ENCODE measurements at regions not wholly inside any gene's neighbourhood (a gene's known extent, or its start where the extent isn't known, plus 50 kb on each side); places are given as distances from the start of the nearest gene placed in this dataset.

GRCh38 chr7:67940400-67940799, 943.8 kb downstream of the TYW1 start:
- H3K4me2 ChIP-seq (ENCODE audit: low read length), result no peak overlapping the region
- no peaks in the 10 kb centered on the region for H3K9me3 ChIP-seq (replicated peaks; ENCODE audit: low read length)
- H3K4me3 ChIP-seq (ENCODE audit: low read length), result no peak overlapping the region
- H3K36me3 ChIP-seq (ENCODE audit: insufficient read depth, low read length), result no peaks in the 10 kb centered on the region
- H3K4me1 ChIP-seq (ENCODE audit: control insufficient read depth, insufficient read depth, low read length), result peaks cover 6% of the 10 kb centered on the region
- H3K27me3 ChIP-seq (ENCODE audit: control insufficient read depth, insufficient read depth, low read length), result no peaks in the 10 kb centered on the region
- H3K9ac ChIP-seq (ENCODE audit: low read depth, low read length), result no peak overlapping the region

DNA sequence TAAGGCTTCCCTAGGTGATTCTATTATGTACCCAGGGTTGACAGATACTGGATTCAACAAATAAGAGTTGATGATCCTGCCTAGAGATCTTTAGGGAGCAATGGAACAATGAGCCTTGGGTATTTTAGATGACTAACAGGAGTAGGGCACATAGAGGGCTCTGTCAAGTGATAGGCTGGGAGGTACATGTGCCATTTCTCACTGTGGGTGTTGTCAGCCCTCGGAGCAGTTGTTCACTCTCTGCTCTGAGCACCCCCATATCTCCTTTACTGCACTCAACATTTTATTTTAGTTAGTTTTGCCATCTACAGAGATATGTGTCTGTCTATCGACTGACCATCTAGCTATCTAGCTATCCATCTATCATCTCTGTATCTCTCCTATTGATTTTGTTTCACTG, 950.6 kb downstream of the TYW1 start:
- Histone ChIP-seq H3K4me3 (ENCODE audit: low read length) (no peak overlapping the region), H3K36me3 (ENCODE audit: insufficient read depth, low read length) (no peaks in the 10 kb centered on the region), H3K4me2 (ENCODE audit: low read length) (no peak overlapping the region), H3K4me1 (ENCODE audit: control insufficient read depth, insufficient read depth, low read length) (no peaks in the 10 kb centered on the region), H3K9ac (ENCODE audit: low read depth, low read length) (no peak overlapping the region), H3K27me3 (ENCODE audit: control insufficient read depth, insufficient read depth, low read length) (no peaks in the 10 kb centered on the region), H3K9me3 (replicated peaks; ENCODE audit: low read length) (no peaks in the 10 kb centered on the region)

GRCh38 chr7:67947646-67948045, 951.0 kb downstream of the TYW1 start:
- Histone ChIP-seq H3K4me3 (ENCODE audit: low read length) (no peak overlapping the region), H3K4me1 (ENCODE audit: control insufficient read depth, insufficient read depth, low read length) (no peaks in the 10 kb centered on the region), H3K9ac (ENCODE audit: low read depth, low read length) (no peak overlapping the region), H3K27me3 (ENCODE audit: control insufficient read depth, insufficient read depth, low read length) (no peaks in the 10 kb centered on the region), H3K36me3 (ENCODE audit: insufficient read depth, low read length) (no peaks in the 10 kb centered on the region), H3K4me2 (ENCODE audit: low read length) (no peak overlapping the region), H3K9me3 (replicated peaks; ENCODE audit: low read length) (no peaks in the 10 kb centered on the region)

DNA sequence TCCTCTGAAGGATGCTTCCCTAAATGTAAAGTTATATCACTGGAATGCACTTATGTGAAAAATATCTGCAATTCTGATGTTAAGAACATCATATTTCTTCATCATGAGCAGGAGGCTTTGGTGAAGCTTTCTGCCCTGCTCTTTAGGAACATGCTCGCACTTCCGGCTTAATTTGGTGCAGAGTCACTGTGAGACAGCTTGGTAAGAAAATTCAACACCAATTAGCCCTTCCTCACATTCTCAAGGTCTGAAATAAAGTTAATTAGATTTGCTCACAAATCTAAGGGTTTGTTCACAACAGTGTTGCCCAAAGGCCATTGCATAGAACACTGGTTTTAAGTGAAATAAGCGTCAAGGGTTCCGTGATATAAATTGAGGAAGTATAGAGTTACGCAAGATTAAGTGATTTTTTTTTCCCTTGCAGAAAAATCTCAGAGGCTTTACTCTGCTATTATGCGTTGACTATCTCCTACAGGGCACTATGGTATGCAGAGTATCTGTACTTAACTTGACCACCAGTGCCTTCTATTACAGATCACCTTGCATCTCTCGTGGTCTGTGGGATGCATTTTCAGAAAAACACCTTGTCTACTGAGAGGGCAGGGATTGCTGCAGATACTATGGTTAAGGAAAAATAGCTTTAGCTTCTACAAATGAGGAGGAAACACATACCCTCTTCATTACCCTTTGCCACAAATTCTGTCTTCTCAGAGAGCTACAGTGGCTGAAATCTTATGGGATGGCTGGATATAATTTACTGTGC, 953.9 kb downstream of the TYW1 start:
- H3K4me2 ChIP-seq (ENCODE audit: low read length), result no peak overlapping the region
- no peaks in the 10 kb centered on the region for H3K27me3 ChIP-seq (ENCODE audit: control insufficient read depth, insufficient read depth, low read length)
- no peak overlapping the region for H3K4me3 ChIP-seq (ENCODE audit: low read length)
- H3K9ac ChIP-seq (ENCODE audit: low read depth, low read length), result no peak overlapping the region
- no peaks in the 10 kb centered on the region for H3K4me1 ChIP-seq (ENCODE audit: control insufficient read depth, insufficient read depth, low read length)
- H3K36me3 ChIP-seq (ENCODE audit: insufficient read depth, low read length), result no peaks in the 10 kb centered on the region
- H3K9me3 ChIP-seq (replicated peaks; ENCODE audit: low read length), result no peaks in the 10 kb centered on the region

DNA sequence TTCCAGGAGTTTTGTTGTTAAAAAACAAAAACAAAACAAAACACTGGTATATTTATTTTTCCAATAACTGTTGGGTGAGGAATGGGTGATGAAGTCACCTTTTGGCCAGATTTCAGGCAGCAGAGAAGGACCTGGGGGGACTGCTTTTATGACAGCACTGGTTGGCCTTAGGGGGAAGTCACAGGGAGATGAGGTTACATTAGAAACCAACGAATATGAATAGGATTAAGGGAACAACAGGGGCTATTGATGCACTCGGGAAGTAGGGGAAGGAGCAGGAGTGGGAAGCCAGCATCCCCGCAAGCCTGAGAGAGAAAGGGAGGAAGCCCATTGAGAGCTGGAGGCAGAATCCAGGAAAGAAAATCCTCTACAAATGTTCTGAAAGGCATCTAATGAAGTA, 958.4 kb downstream of the TYW1 start:
- H3K27me3 ChIP-seq (ENCODE audit: control insufficient read depth, insufficient read depth, low read length), result no peaks in the 10 kb centered on the region
- no peak overlapping the region for H3K4me2 ChIP-seq (ENCODE audit: low read length)
- H3K36me3 ChIP-seq (ENCODE audit: insufficient read depth, low read length), result no peaks in the 10 kb centered on the region
- no peak overlapping the region for H3K9ac ChIP-seq (ENCODE audit: low read depth, low read length)
- no peaks in the 10 kb centered on the region for H3K4me1 ChIP-seq (ENCODE audit: control insufficient read depth, insufficient read depth, low read length)
- no peaks in the 10 kb centered on the region for H3K9me3 ChIP-seq (replicated peaks; ENCODE audit: low read length)
- H3K4me3 ChIP-seq (ENCODE audit: low read length), result no peak overlapping the region

DNA sequence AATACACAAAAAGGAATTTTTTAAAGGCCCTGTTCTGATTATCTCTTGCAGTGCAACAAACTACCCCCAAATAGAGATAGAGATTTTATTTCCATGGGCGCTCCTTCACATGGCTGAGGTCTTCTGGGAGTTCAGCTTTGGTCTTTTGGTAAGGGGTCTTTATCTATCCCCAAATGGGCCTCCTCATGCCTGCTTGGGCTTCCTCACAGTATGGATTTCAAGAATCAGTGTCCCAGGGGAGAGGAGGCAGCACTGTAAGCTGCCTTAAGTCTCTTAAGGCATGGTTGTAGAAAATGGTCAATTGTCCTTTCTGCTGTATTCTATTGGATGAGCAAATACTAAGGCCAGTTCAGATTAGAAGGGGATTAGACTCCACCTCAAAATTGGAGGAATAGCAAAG, 966.2 kb downstream of the TYW1 start:
- Histone ChIP-seq H3K4me2 (ENCODE audit: low read length) (no peak overlapping the region), H3K9ac (ENCODE audit: low read depth, low read length) (no peak overlapping the region), H3K9me3 (replicated peaks; ENCODE audit: low read length) (no peaks in the 10 kb centered on the region), H3K27me3 (ENCODE audit: control insufficient read depth, insufficient read depth, low read length) (no peaks in the 10 kb centered on the region), H3K36me3 (ENCODE audit: insufficient read depth, low read length) (no peaks in the 10 kb centered on the region), H3K4me3 (ENCODE audit: low read length) (no peak overlapping the region), H3K4me1 (ENCODE audit: control insufficient read depth, insufficient read depth, low read length) (no peaks in the 10 kb centered on the region)

GRCh38 chr7:67976490-67976889, 979.9 kb downstream of the TYW1 start:
- Histone ChIP-seq H3K36me3 (ENCODE audit: insufficient read depth, low read length) (no peaks in the 10 kb centered on the region), H3K9ac (ENCODE audit: low read depth, low read length) (no peak overlapping the region), H3K4me2 (ENCODE audit: low read length) (no peak overlapping the region), H3K4me1 (ENCODE audit: control insufficient read depth, insufficient read depth, low read length) (no peaks in the 10 kb centered on the region), H3K27me3 (ENCODE audit: control insufficient read depth, insufficient read depth, low read length) (no peaks in the 10 kb centered on the region), H3K9me3 (replicated peaks; ENCODE audit: low read length) (no peaks in the 10 kb centered on the region), H3K4me3 (ENCODE audit: low read length) (no peak overlapping the region)

GRCh38 chr7:67983486-67983885, 986.9 kb downstream of the TYW1 start:
- H3K36me3 ChIP-seq (ENCODE audit: insufficient read depth, low read length), result no peaks in the 10 kb centered on the region

DNA sequence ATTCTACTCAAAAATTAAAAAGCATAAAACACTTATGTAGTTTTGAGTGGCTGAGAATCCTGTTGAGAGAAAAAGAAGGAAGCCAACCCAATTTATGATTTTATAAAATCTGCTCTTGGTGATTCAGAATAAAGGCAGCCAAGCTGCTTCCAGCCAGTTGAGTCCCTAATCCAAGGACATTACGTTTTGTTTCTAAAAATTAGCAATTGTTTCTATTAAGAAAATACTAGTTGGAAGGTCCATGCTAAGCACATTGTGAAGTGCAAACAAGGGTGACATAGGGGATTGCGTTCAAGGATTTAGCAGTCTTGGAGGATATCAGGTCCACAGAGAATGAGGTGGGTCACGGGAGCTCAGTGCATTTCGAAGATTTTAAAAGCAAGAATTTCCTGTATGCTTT, 987.7 kb downstream of the TYW1 start:
- no peak overlapping the region for H3K4me3 ChIP-seq (ENCODE audit: low read length)
- no peaks in the 10 kb centered on the region for H3K4me1 ChIP-seq (ENCODE audit: control insufficient read depth, insufficient read depth, low read length)
- no peaks in the 10 kb centered on the region for H3K36me3 ChIP-seq (ENCODE audit: insufficient read depth, low read length)
- no peak overlapping the region for H3K4me2 ChIP-seq (ENCODE audit: low read length)
- H3K27me3 ChIP-seq (ENCODE audit: control insufficient read depth, insufficient read depth, low read length), result no peaks in the 10 kb centered on the region
- H3K9me3 ChIP-seq (replicated peaks; ENCODE audit: low read length), result peaks cover 5% of the 10 kb centered on the region
- no peak overlapping the region for H3K9ac ChIP-seq (ENCODE audit: low read depth, low read length)

More at GRCh38 chr7:67983486-67983885, 986.9 kb downstream of the TYW1 start:
- no peaks in the 10 kb centered on the region for H3K27me3 ChIP-seq (ENCODE audit: control insufficient read depth, insufficient read depth, low read length)
- H3K9ac ChIP-seq (ENCODE audit: low read depth, low read length), result no peak overlapping the region
- H3K9me3 ChIP-seq (replicated peaks; ENCODE audit: low read length), result peaks cover 5% of the 10 kb centered on the region
- no peak overlapping the region for H3K4me2 ChIP-seq (ENCODE audit: low read length)
- no peak overlapping the region for H3K4me3 ChIP-seq (ENCODE audit: low read length)
- H3K4me1 ChIP-seq (ENCODE audit: control insufficient read depth, insufficient read depth, low read length), result no peaks in the 10 kb centered on the region

- no peaks in the 10 kb centered on the region for H3K36me3 ChIP-seq (ENCODE audit: insufficient read depth, low read length)
- no peak overlapping the region for H3K4me3 ChIP-seq (ENCODE audit: low read length)
- H3K4me1 ChIP-seq (ENCODE audit: control insufficient read depth, insufficient read depth, low read length), result no peaks in the 10 kb centered on the region
- no peak overlapping the region for H3K4me2 ChIP-seq (ENCODE audit: low read length)
- H3K9ac ChIP-seq (ENCODE audit: low read depth, low read length), result no peak overlapping the region
- H3K9me3 ChIP-seq (replicated peaks; ENCODE audit: low read length), result peaks cover 6% of the 10 kb centered on the region
- H3K27me3 ChIP-seq (ENCODE audit: control insufficient read depth, insufficient read depth, low read length), result no peaks in the 10 kb centered on the region
Measured at GRCh38 chr7:67989142-67989541, 992.5 kb downstream of the TYW1 start.

GRCh38 chr7:67990003-67990402, 993.4 kb downstream of the TYW1 start:
- H3K9me3 ChIP-seq (replicated peaks; ENCODE audit: low read length), result peaks cover 7% of the 10 kb centered on the region
- H3K27me3 ChIP-seq (ENCODE audit: control insufficient read depth, insufficient read depth, low read length), result no peaks in the 10 kb centered on the region
- H3K4me3 ChIP-seq (ENCODE audit: low read length), result no peak overlapping the region
- H3K4me1 ChIP-seq (ENCODE audit: control insufficient read depth, insufficient read depth, low read length), result no peaks in the 10 kb centered on the region
- H3K9ac ChIP-seq (ENCODE audit: low read depth, low read length), result no peak overlapping the region
- H3K4me2 ChIP-seq (ENCODE audit: low read length), result no peak overlapping the region
- H3K36me3 ChIP-seq (ENCODE audit: insufficient read depth, low read length), result no peaks in the 10 kb centered on the region

DNA sequence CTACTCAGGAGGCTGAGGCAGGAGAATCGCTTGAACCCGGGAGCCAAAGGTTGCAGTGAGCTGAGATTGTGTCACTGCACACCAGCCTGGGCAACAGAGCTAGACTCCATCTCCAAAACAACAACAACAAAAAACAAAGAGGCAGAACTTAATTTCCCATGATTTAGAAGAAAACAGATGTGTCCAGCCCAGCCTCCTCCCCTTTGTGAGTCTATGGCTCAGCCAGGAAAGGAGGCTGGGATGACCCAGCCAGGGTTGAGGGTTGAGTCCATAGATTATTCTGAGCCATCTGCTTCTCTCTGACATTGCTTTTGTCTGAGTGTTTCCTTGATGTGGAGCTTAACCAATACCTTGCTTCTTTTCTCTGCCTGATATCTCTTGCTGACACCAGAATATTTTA, 994.1 kb downstream of the TYW1 start:
- Histone ChIP-seq H3K9me3 (replicated peaks; ENCODE audit: low read length) (peaks cover 7% of the 10 kb centered on the region), H3K9ac (ENCODE audit: low read depth, low read length) (no peak overlapping the region), H3K4me3 (ENCODE audit: low read length) (no peak overlapping the region), H3K27me3 (ENCODE audit: control insufficient read depth, insufficient read depth, low read length) (no peaks in the 10 kb centered on the region), H3K36me3 (ENCODE audit: insufficient read depth, low read length) (no peaks in the 10 kb centered on the region), H3K4me2 (ENCODE audit: low read length) (no peak overlapping the region), H3K4me1 (ENCODE audit: control insufficient read depth, insufficient read depth, low read length) (no peaks in the 10 kb centered on the region)

All from skeletal muscle satellite cell (primary cell).